ENCODE measurements at regions not wholly inside any gene's neighbourhood (a gene's known extent, or its start where the extent isn't known, plus 50 kb on each side); places are given as distances from the start of the nearest gene placed in this dataset.
A peak's percentile ranks its signal among the peaks of the same experiment; 100 is the strongest.

DNA sequence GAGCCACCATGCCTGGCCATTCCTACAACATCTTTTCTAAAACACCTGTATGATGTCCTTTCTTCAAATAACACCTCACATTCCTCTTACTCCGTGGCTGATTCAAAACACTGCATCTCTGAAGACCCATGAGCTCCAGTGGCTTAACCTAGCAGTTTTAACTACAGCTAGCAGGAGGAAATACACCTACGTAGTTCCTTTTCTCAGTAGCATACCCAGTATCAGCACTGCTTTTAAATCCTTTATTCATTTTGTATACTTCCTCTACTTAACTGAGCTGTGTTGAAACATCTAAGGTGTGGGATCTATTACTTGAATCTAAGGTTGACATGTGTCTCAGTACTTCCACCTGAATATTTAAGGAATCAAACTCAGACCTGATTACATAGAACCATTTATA is 113.6 kb upstream of the CCDC28A start:
- Histone ChIP-seq H3F3A (ENCODE audit: insufficient read depth) (peaks cover 10% of the 10 kb centered on the region; the same call in 1 of the 2 replicates), H3K4me2 (ENCODE audit: unreplicated experiment) (no peak overlapping the region), H4K20me1 (ENCODE audit: insufficient read depth) (no peaks in the 10 kb centered on the region), H3K9me3 (ENCODE audit: low read depth) (no peaks in the 10 kb centered on the region), H3K27ac (no peak overlapping the region), H3K79me2 (ENCODE audit: insufficient read depth) (no peaks in the 10 kb centered on the region), H3K9me2 (ENCODE audit: insufficient read depth) (no peaks in the 10 kb centered on the region), H3K4me1 (ENCODE audit: insufficient read depth) (peaks cover 15% of the 10 kb centered on the region; the same call in 1 of the 2 replicates), H3K9ac (no peak overlapping the region), H3K4me3 (no peak overlapping the region), H3K27me3 (replicated peaks; ENCODE audit: insufficient read depth) (no peaks in the 10 kb centered on the region), H3K36me3 (ENCODE audit: low read depth) (no peaks in the 10 kb centered on the region), H2AFZ (no peak overlapping the region)
- in situ Hi-C loops (cut with MboI): no loop called here
- WGBS, 2 experiments (ENCODE audit: low coverage in 1 of 2, low lambda C conversion rate in 2 of 2, missing lambda C conversion rate in 2 of 2): 87 to 90% methylated on average over 2 of the region's 2 CpGs
- TF ChIP-seq EZH2phosphoT487 (IDR thresholded peaks at IDR 0.05; ENCODE audit: insufficient read depth, low read depth): no peak
- TF ChIP-seq EZH2 (IDR thresholded peaks at IDR 0.05; ENCODE audit: insufficient read depth, poor library complexity, severe bottlenecking): no peak
- DNase-seq: no peak

DNA sequence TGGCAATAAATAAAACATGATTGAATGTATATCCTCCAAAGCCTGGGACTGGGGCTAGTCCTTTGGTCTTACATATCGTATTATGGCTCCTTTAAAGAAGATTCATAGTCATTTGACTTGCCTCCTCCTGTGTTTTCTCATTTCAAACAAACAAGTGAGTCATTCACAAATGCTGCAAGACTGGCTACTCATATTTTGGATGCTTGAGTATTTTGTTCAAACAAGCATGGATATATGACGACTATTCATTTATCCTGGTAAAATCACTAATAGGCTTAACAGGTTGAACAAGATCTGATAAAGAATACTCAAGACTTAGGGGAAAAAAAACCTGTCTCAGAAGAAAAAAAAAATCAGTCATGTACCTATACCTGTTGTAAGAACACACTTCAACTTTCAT is 111.1 kb upstream of the CCDC28A start:
- Histone ChIP-seq H3F3A (ENCODE audit: insufficient read depth) (no peaks in the 10 kb centered on the region; the same call in 1 of the 2 replicates), H3K9ac (no peak overlapping the region), H3K36me3 (ENCODE audit: low read depth) (no peaks in the 10 kb centered on the region), H3K9me2 (ENCODE audit: insufficient read depth) (no peaks in the 10 kb centered on the region), H3K79me2 (ENCODE audit: insufficient read depth) (0 out of 2 replicates have a peak, but pooled peaks cover 7% of the 10 kb centered on the region), H3K27ac (no peak overlapping the region), H4K20me1 (ENCODE audit: insufficient read depth) (no peaks in the 10 kb centered on the region), H3K27me3 (replicated peaks; ENCODE audit: insufficient read depth) (no peaks in the 10 kb centered on the region), H2AFZ (no peak overlapping the region), H3K4me2 (ENCODE audit: unreplicated experiment) (no peak overlapping the region), H3K4me1 (ENCODE audit: insufficient read depth) (0 out of 2 replicates have a peak, but pooled peaks cover 6% of the 10 kb centered on the region), H3K4me3 (no peak overlapping the region), H3K9me3 (ENCODE audit: low read depth) (no peaks in the 10 kb centered on the region)
- in situ Hi-C loops (cut with MboI): no loop called here
- WGBS, 2 experiments (ENCODE audit: low coverage in 1 of 2, low lambda C conversion rate in 2 of 2, missing lambda C conversion rate in 2 of 2): 32 to 33% methylated on average over 2 of the region's 2 CpGs
- TF ChIP-seq EZH2phosphoT487 (IDR thresholded peaks at IDR 0.05; ENCODE audit: insufficient read depth, low read depth): no peak
- TF ChIP-seq EZH2 (IDR thresholded peaks at IDR 0.05; ENCODE audit: insufficient read depth, poor library complexity, severe bottlenecking): no peak
- peak; percentile 62 for DNase-seq

DNA sequence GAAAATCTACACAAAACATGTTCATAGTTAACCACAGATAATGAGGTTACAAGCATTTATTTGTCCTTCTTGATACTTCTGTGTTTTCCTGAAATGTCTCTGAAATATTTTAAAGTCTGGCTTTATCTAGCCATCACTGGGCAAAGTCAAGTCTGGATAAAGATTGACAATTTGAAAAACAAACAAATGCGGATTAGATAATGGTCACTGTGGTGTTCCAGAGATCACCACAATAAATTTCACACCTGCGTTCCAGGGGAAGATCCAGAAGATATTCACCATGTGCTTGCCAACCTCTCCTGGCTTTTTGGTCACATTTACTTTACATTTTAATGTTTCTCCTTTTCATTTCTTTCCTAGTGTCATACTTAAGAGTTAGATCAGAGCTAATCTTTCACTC is 109.7 kb upstream of the CCDC28A start:
- no peak overlapping the region for H3K4me3 ChIP-seq
- no peak overlapping the region for H3K27ac ChIP-seq
- no peak for DNase-seq
- 0 out of 2 replicates have a peak, but pooled peaks cover 7% of the 10 kb centered on the region for H3K79me2 ChIP-seq (ENCODE audit: insufficient read depth)
- H3F3A ChIP-seq (ENCODE audit: insufficient read depth): no peaks in the 10 kb centered on the region; the same call in 1 of the 2 replicates
- 96 to 97% methylated on average over 2 of the region's 2 CpGs for WGBS, 2 experiments (ENCODE audit: low coverage in 1 of 2, low lambda C conversion rate in 2 of 2, missing lambda C conversion rate in 2 of 2)
- no peaks in the 10 kb centered on the region for H3K9me3 ChIP-seq (ENCODE audit: low read depth)
- no peaks in the 10 kb centered on the region for H3K36me3 ChIP-seq (ENCODE audit: low read depth)
- no peaks in the 10 kb centered on the region for H4K20me1 ChIP-seq (ENCODE audit: insufficient read depth)
- no peak overlapping the region for H3K9ac ChIP-seq
- H3K9me2 ChIP-seq (ENCODE audit: insufficient read depth): no peaks in the 10 kb centered on the region
- 0 out of 2 replicates have a peak, but pooled peaks cover 6% of the 10 kb centered on the region for H3K4me1 ChIP-seq (ENCODE audit: insufficient read depth)
- in situ Hi-C loops (cut with MboI): no loop called here
- no peak overlapping the region for H3K4me2 ChIP-seq (ENCODE audit: unreplicated experiment)
- H2AFZ ChIP-seq: no peak overlapping the region
- H3K27me3 ChIP-seq (replicated peaks; ENCODE audit: insufficient read depth): no peaks in the 10 kb centered on the region
- TF ChIP-seq EZH2 (IDR thresholded peaks at IDR 0.05; ENCODE audit: insufficient read depth, poor library complexity, severe bottlenecking): no peak
- no peak for TF ChIP-seq EZH2phosphoT487 (IDR thresholded peaks at IDR 0.05; ENCODE audit: insufficient read depth, low read depth)

DNA sequence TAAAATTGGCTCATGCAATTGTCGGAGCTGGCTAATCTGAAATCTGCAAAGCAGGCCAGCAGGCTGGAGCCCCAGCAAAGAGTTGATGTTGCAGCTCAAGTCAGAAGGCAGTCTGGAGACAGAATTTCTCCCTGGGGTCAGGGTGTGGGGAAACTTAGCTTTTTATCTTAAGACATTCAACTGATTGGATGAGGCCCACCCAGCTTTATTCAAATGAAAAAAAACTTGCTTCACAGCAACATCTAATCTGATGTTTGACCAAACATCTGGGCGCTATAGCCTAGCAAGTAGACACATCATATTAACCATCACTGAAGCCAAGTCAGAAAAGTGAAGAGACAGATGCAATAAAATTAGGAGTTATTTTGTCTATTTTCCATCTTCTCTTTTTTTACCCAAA is 108.8 kb upstream of the CCDC28A start:
- H3F3A ChIP-seq (ENCODE audit: insufficient read depth): no peaks in the 10 kb centered on the region; the same call in 1 of the 2 replicates
- no peaks in the 10 kb centered on the region for H3K9me3 ChIP-seq (ENCODE audit: low read depth)
- TF ChIP-seq EZH2phosphoT487 (IDR thresholded peaks at IDR 0.05; ENCODE audit: insufficient read depth, low read depth) (no peak), EZH2 (IDR thresholded peaks at IDR 0.05; ENCODE audit: insufficient read depth, poor library complexity, severe bottlenecking) (no peak)
- H3K9ac ChIP-seq: no peak overlapping the region
- no peak overlapping the region for H3K4me2 ChIP-seq (ENCODE audit: unreplicated experiment)
- H3K4me3 ChIP-seq: no peak overlapping the region
- H3K27ac ChIP-seq: no peak overlapping the region
- no peak overlapping the region for H2AFZ ChIP-seq
- WGBS, 2 experiments (ENCODE audit: low coverage in 1 of 2, low lambda C conversion rate in 2 of 2, missing lambda C conversion rate in 2 of 2): 96 to 98% methylated on average over 2 of the region's 2 CpGs
- in situ Hi-C loops (cut with MboI): no loop called here
- 0 out of 2 replicates have a peak, but pooled peaks cover 6% of the 10 kb centered on the region for H3K4me1 ChIP-seq (ENCODE audit: insufficient read depth)
- DNase-seq: no peak
- 0 out of 2 replicates have a peak, but pooled peaks cover 7% of the 10 kb centered on the region for H3K79me2 ChIP-seq (ENCODE audit: insufficient read depth)
- no peaks in the 10 kb centered on the region for H3K36me3 ChIP-seq (ENCODE audit: low read depth)
- H3K27me3 ChIP-seq (replicated peaks; ENCODE audit: insufficient read depth): no peaks in the 10 kb centered on the region
- no peaks in the 10 kb centered on the region for H3K9me2 ChIP-seq (ENCODE audit: insufficient read depth)
- no peaks in the 10 kb centered on the region for H4K20me1 ChIP-seq (ENCODE audit: insufficient read depth)
